ENCODE measurements at regions not wholly inside any gene's neighbourhood (a gene's known extent, or its start where the extent isn't known, plus 50 kb on each side); places are given as distances from the start of the nearest gene placed in this dataset.
"Not testable (repeated sequence)": the region's sequence is repeated elsewhere in the genome, so short reads cannot be mapped to it uniquely, and the experiment has no call there.

- Histone ChIP-seq H3K4me3 (ENCODE audit: low read depth, low read length) (no peak overlapping the region), H3K36me3 (ENCODE audit: insufficient read depth, low read length) (no peaks in the 10 kb centered on the region), H3K4me1 (ENCODE audit: control insufficient read depth, insufficient read depth, low read length, unreplicated experiment) (no peaks in the 10 kb centered on the region), H2AFZ (ENCODE audit: low read length, unreplicated experiment) (no peak overlapping the region), H3K27me3 (ENCODE audit: insufficient read depth, low read length) (no peaks in the 10 kb centered on the region), H3K79me2 (ENCODE audit: control insufficient read depth, insufficient read depth, low read length, unreplicated experiment) (no peaks in the 10 kb centered on the region), H3K27ac (ENCODE audit: low read depth, low read length) (no peak overlapping the region)
Observed at GRCh38 chr2:34806891-34807290, 1207.8 kb upstream of the FAM98A start.

- Histone ChIP-seq H3K4me3 (ENCODE audit: low read depth, low read length) (no peak overlapping the region), H3K27me3 (ENCODE audit: insufficient read depth, low read length) (no peaks in the 10 kb centered on the region), H3K79me2 (ENCODE audit: control insufficient read depth, insufficient read depth, low read length, unreplicated experiment) (no peaks in the 10 kb centered on the region), H3K36me3 (ENCODE audit: insufficient read depth, low read length) (no peaks in the 10 kb centered on the region), H3K4me1 (ENCODE audit: control insufficient read depth, insufficient read depth, low read length, unreplicated experiment) (no peaks in the 10 kb centered on the region), H2AFZ (ENCODE audit: low read length, unreplicated experiment) (no peak overlapping the region), H3K27ac (ENCODE audit: low read depth, low read length) (no peak overlapping the region)
Observed at GRCh38 chr2:34806396-34806795, 1207.3 kb upstream of the FAM98A start.

GRCh38 chr2:34799556-34799955 lies 1200.5 kb upstream of the FAM98A start:
- H3K4me3 ChIP-seq (ENCODE audit: low read depth, low read length), result no peak overlapping the region
- H3K27me3 ChIP-seq (ENCODE audit: insufficient read depth, low read length), result no peaks in the 10 kb centered on the region
- no peaks in the 10 kb centered on the region for H3K79me2 ChIP-seq (ENCODE audit: control insufficient read depth, insufficient read depth, low read length, unreplicated experiment)
- no peaks in the 10 kb centered on the region for H3K4me1 ChIP-seq (ENCODE audit: control insufficient read depth, insufficient read depth, low read length, unreplicated experiment)
- H3K36me3 ChIP-seq (ENCODE audit: insufficient read depth, low read length), result no peaks in the 10 kb centered on the region
- no peak overlapping the region for H2AFZ ChIP-seq (ENCODE audit: low read length, unreplicated experiment)
- no peak overlapping the region for H3K27ac ChIP-seq (ENCODE audit: low read depth, low read length)

GRCh38 chr2:34795586-34795985 lies 1196.5 kb upstream of the FAM98A start:
- H3K79me2 ChIP-seq (ENCODE audit: control insufficient read depth, insufficient read depth, low read length, unreplicated experiment); H3K4me1 ChIP-seq (ENCODE audit: control insufficient read depth, insufficient read depth, low read length, unreplicated experiment); H3K27ac ChIP-seq (ENCODE audit: low read depth, low read length); H2AFZ ChIP-seq (ENCODE audit: low read length, unreplicated experiment); H3K4me3 ChIP-seq (ENCODE audit: low read depth, low read length); H3K36me3 ChIP-seq (ENCODE audit: insufficient read depth, low read length); H3K27me3 ChIP-seq (ENCODE audit: insufficient read depth, low read length): not testable (repeated sequence)

- Histone ChIP-seq H3K4me1 (ENCODE audit: control insufficient read depth, insufficient read depth, low read length, unreplicated experiment) (no peaks in the 10 kb centered on the region), H2AFZ (ENCODE audit: low read length, unreplicated experiment) (no peak overlapping the region), H3K79me2 (ENCODE audit: control insufficient read depth, insufficient read depth, low read length, unreplicated experiment) (no peaks in the 10 kb centered on the region), H3K4me3 (ENCODE audit: low read depth, low read length) (no peak overlapping the region), H3K36me3 (ENCODE audit: insufficient read depth, low read length) (no peaks in the 10 kb centered on the region), H3K27ac (ENCODE audit: low read depth, low read length) (no peak overlapping the region), H3K27me3 (ENCODE audit: insufficient read depth, low read length) (no peaks in the 10 kb centered on the region)
Observed at GRCh38 chr2:34789169-34789568, 1190.1 kb upstream of the FAM98A start.

GRCh38 chr2:34787341-34787740 lies 1188.2 kb upstream of the FAM98A start:
- Histone ChIP-seq H3K27me3 (ENCODE audit: insufficient read depth, low read length) (no peaks in the 10 kb centered on the region), H3K27ac (ENCODE audit: low read depth, low read length) (no peak overlapping the region), H3K36me3 (ENCODE audit: insufficient read depth, low read length) (no peaks in the 10 kb centered on the region), H2AFZ (ENCODE audit: low read length, unreplicated experiment) (no peak overlapping the region), H3K4me3 (ENCODE audit: low read depth, low read length) (no peak overlapping the region), H3K79me2 (ENCODE audit: control insufficient read depth, insufficient read depth, low read length, unreplicated experiment) (no peaks in the 10 kb centered on the region), H3K4me1 (ENCODE audit: control insufficient read depth, insufficient read depth, low read length, unreplicated experiment) (no peaks in the 10 kb centered on the region)

GRCh38 chr2:34785206-34785785 lies 1186.2 kb upstream of the FAM98A start:
- Histone ChIP-seq H3K4me1 (ENCODE audit: control insufficient read depth, insufficient read depth, low read length, unreplicated experiment) (no peaks in the 10 kb centered on the region), H3K36me3 (ENCODE audit: insufficient read depth, low read length) (no peaks in the 10 kb centered on the region), H2AFZ (ENCODE audit: low read length, unreplicated experiment) (no peak overlapping the region), H3K79me2 (ENCODE audit: control insufficient read depth, insufficient read depth, low read length, unreplicated experiment) (no peaks in the 10 kb centered on the region), H3K4me3 (ENCODE audit: low read depth, low read length) (no peak overlapping the region), H3K27ac (ENCODE audit: low read depth, low read length) (no peak overlapping the region), H3K27me3 (ENCODE audit: insufficient read depth, low read length) (no peaks in the 10 kb centered on the region)

- no peaks in the 10 kb centered on the region for H3K4me1 ChIP-seq (ENCODE audit: control insufficient read depth, insufficient read depth, low read length, unreplicated experiment)
- H2AFZ ChIP-seq (ENCODE audit: low read length, unreplicated experiment), result no peak overlapping the region
- no peak overlapping the region for H3K27ac ChIP-seq (ENCODE audit: low read depth, low read length)
- H3K36me3 ChIP-seq (ENCODE audit: insufficient read depth, low read length), result no peaks in the 10 kb centered on the region
- H3K79me2 ChIP-seq (ENCODE audit: control insufficient read depth, insufficient read depth, low read length, unreplicated experiment), result no peaks in the 10 kb centered on the region
- H3K27me3 ChIP-seq (ENCODE audit: insufficient read depth, low read length), result no peaks in the 10 kb centered on the region
- no peak overlapping the region for H3K4me3 ChIP-seq (ENCODE audit: low read depth, low read length)
Observed at GRCh38 chr2:34784701-34785100, 1185.6 kb upstream of the FAM98A start.

- H3K36me3 ChIP-seq (ENCODE audit: insufficient read depth, low read length); H3K27me3 ChIP-seq (ENCODE audit: insufficient read depth, low read length); H3K27ac ChIP-seq (ENCODE audit: low read depth, low read length); H3K79me2 ChIP-seq (ENCODE audit: control insufficient read depth, insufficient read depth, low read length, unreplicated experiment); H2AFZ ChIP-seq (ENCODE audit: low read length, unreplicated experiment); H3K4me3 ChIP-seq (ENCODE audit: low read depth, low read length); H3K4me1 ChIP-seq (ENCODE audit: control insufficient read depth, insufficient read depth, low read length, unreplicated experiment): not testable (repeated sequence)
Observed at GRCh38 chr2:34750742-34751141, 1151.6 kb upstream of the FAM98A start.

- no peaks in the 10 kb centered on the region for H3K79me2 ChIP-seq (ENCODE audit: control insufficient read depth, insufficient read depth, low read length, unreplicated experiment)
- H3K36me3 ChIP-seq (ENCODE audit: insufficient read depth, low read length), result no peaks in the 10 kb centered on the region
- no peak overlapping the region for H2AFZ ChIP-seq (ENCODE audit: low read length, unreplicated experiment)
- no peaks in the 10 kb centered on the region for H3K4me1 ChIP-seq (ENCODE audit: control insufficient read depth, insufficient read depth, low read length, unreplicated experiment)
- H3K27me3 ChIP-seq (ENCODE audit: insufficient read depth, low read length), result no peaks in the 10 kb centered on the region
- H3K27ac ChIP-seq (ENCODE audit: low read depth, low read length), result no peak overlapping the region
- no peak overlapping the region for H3K4me3 ChIP-seq (ENCODE audit: low read depth, low read length)
Observed at GRCh38 chr2:34747643-34748042, 1148.5 kb upstream of the FAM98A start.

GRCh38 chr2:34738691-34739090 lies 1139.6 kb upstream of the FAM98A start:
- Histone ChIP-seq H3K4me3 (ENCODE audit: low read depth, low read length) (no peak overlapping the region), H2AFZ (ENCODE audit: low read length, unreplicated experiment) (no peak overlapping the region), H3K27ac (ENCODE audit: low read depth, low read length) (no peak overlapping the region), H3K79me2 (ENCODE audit: control insufficient read depth, insufficient read depth, low read length, unreplicated experiment) (no peaks in the 10 kb centered on the region), H3K36me3 (ENCODE audit: insufficient read depth, low read length) (no peaks in the 10 kb centered on the region), H3K4me1 (ENCODE audit: control insufficient read depth, insufficient read depth, low read length, unreplicated experiment) (no peaks in the 10 kb centered on the region), H3K27me3 (ENCODE audit: insufficient read depth, low read length) (no peaks in the 10 kb centered on the region)
